PC-9 (cell line): ENCODE measurements at regions not wholly inside any gene's neighbourhood (a gene's known extent, or its start where the extent isn't known, plus 50 kb on each side); places are given as distances from the start of the nearest gene placed in this dataset.

Experiments
- BruUV-seq: library from RNA; stranded (reverse); fragments of 400-500 nt; replicated peaks from 2 replicates; lab custom pipeline; 2021; lab: Mats Ljungman, UMichigan
- CTCF ChIA-PET: fragments of 300-600 bp; sonication (Branson Sonifier 250); formaldehyde crosslinking; loops from one replicate; lab custom pipeline; 2022; ENCODE audit warnings: antibody characterized with exemption; lab: Charles Lee
- POLR2A ChIA-PET: fragments of 300-600 bp; sonication (Branson Sonifier 250); formaldehyde crosslinking; loops from one replicate; lab custom pipeline; 2022; ENCODE audit warnings: antibody characterized with exemption; ENCODE audit not compliant: unreplicated experiment; lab: Charles Lee
- DNase-seq, 2 experiments: peaks; one replicate each; pipeline versions ENCODE4 v3.0.0 to v3.0.0-alpha.2; 2015 to 2022; ENCODE audit warnings: mixed read lengths in 1 of 2
- H2AFZ ChIP-seq: fragments of 200-600 bp; sonication (generic); 2 replicates; pipeline ENCODE4 v1.8.1; 2017; ENCODE audit warnings: antibody characterized with exemption
- H3F3A ChIP-seq: fragments of 200-600 bp; sonication (generic); 2 replicates; pipeline ENCODE4 v1.8.1; 2017; ENCODE audit warnings: antibody characterized with exemption, mild to moderate bottlenecking, low read depth; ENCODE audit not compliant: insufficient read depth
- H3K27ac ChIP-seq: fragments of 200-600 bp; sonication (generic); 2 replicates; pipeline ENCODE4 v1.6.1; 2016; ENCODE audit warnings: mixed run types
- H3K27me3 ChIP-seq: fragments of 200-600 bp; sonication (generic); 2 replicates; pipeline ENCODE4 v1.6.1; 2016; ENCODE audit warnings: low read depth, mixed run types; ENCODE audit not compliant: insufficient read depth
- H3K36me3 ChIP-seq: fragments of 200-600 bp; sonication (generic); 2 replicates; pipeline ENCODE4 v1.6.1; 2016; ENCODE audit warnings: low read depth, mixed run types
- H3K4me1 ChIP-seq: fragments of 200-600 bp; sonication (generic); replicated peaks from 2 replicates; pipeline ENCODE4 v1.6.1; 2016; ENCODE audit warnings: mixed run types; ENCODE audit not compliant: insufficient read depth
- H3K4me2 ChIP-seq: fragments of 200-600 bp; sonication (generic); 2 replicates; pipeline ENCODE4 v1.6.1; 2017; ENCODE audit warnings: mixed run types
- H3K4me3 ChIP-seq: fragments of 200-600 bp; sonication (generic); 2 replicates; pipeline ENCODE4 v1.6.1; 2016; ENCODE audit warnings: mixed run types
- H3K79me2 ChIP-seq: fragments of 200-600 bp; sonication (generic); 2 replicates; pipeline ENCODE4 v1.6.1; 2017; ENCODE audit warnings: low read depth, mixed run types
- H3K9me2 ChIP-seq: fragments of 200-600 bp; sonication (generic); 2 replicates; pipeline ENCODE4 v1.8.1; 2017; ENCODE audit warnings: mild to moderate bottlenecking; ENCODE audit not compliant: insufficient read depth
- H3K9me3 ChIP-seq: fragments of 200-600 bp; sonication (generic); 2 replicates; pipeline ENCODE4 v1.8.1; 2016; ENCODE audit warnings: low read depth; ENCODE audit not compliant: insufficient read depth
- H4K20me1 ChIP-seq: fragments of 200-600 bp; sonication (generic); 2 replicates; pipeline ENCODE4 v1.8.1; 2017; ENCODE audit not compliant: insufficient read depth
- EZH2 ChIP-seq: fragments of 200-600 bp; sonication (generic); IDR thresholded peaks from 2 replicates; pipeline ENCODE4 v1.8.0; 2017; ENCODE audit warnings: antibody characterized with exemption, low read depth
- intact Hi-C: fragments of 100-400 bp; cut with micrococcal nuclease; formaldehyde crosslinking; loops from one replicate; pipeline ENCODE4 v1.10.0; 2022; ENCODE audit not compliant: unreplicated experiment
- TF ChIP-seq, protein P1 (sequence below): fragments of 200-600 bp; sonication (generic); conservative IDR thresholded peaks from 2 replicates; pipeline ENCODE4 v1.6.1; 2017; ENCODE audit warnings: mixed run types, antibody characterized with exemption, mild to moderate bottlenecking, moderate library complexity

GRCh38 chr11:92758241-92758780 is 211.1 kb upstream of the MTNR1B start:
- no peaks in the 10 kb centered on the region for H3K4me1 ChIP-seq
- no peak for DNase-seq
- no peak for TF ChIP-seq EZH2
- TF ChIP-seq, protein P1, sequence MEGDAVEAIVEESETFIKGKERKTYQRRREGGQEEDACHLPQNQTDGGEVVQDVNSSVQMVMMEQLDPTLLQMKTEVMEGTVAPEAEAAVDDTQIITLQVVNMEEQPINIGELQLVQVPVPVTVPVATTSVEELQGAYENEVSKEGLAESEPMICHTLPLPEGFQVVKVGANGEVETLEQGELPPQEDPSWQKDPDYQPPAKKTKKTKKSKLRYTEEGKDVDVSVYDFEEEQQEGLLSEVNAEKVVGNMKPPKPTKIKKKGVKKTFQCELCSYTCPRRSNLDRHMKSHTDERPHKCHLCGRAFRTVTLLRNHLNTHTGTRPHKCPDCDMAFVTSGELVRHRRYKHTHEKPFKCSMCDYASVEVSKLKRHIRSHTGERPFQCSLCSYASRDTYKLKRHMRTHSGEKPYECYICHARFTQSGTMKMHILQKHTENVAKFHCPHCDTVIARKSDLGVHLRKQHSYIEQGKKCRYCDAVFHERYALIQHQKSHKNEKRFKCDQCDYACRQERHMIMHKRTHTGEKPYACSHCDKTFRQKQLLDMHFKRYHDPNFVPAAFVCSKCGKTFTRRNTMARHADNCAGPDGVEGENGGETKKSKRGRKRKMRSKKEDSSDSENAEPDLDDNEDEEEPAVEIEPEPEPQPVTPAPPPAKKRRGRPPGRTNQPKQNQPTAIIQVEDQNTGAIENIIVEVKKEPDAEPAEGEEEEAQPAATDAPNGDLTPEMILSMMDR: no peak
- H3K36me3 ChIP-seq: no peaks in the 10 kb centered on the region
- no peak overlapping the region for H2AFZ ChIP-seq
- intact Hi-C loops: no loop called here
- no TSS peak for BruUV-seq
- H3F3A ChIP-seq: no peaks in the 10 kb centered on the region
- H3K9me3 ChIP-seq: no peaks in the 10 kb centered on the region
- CTCF ChIA-PET: no interaction called here
- no peak overlapping the region for H3K4me3 ChIP-seq
- POLR2A ChIA-PET: no interaction called here
- H3K4me2 ChIP-seq: no peak overlapping the region
- no peaks in the 10 kb centered on the region for H3K27me3 ChIP-seq
- H3K9me2 ChIP-seq: no peaks in the 10 kb centered on the region; the same call in 1 of the 2 replicates
- H3K27ac ChIP-seq: no peak overlapping the region
- H4K20me1 ChIP-seq: no peaks in the 10 kb centered on the region
- H3K79me2 ChIP-seq: no peaks in the 10 kb centered on the region

- Histone ChIP-seq H3K4me3 (no peak overlapping the region), H3K4me1 (no peaks in the 10 kb centered on the region), H3K79me2 (no peaks in the 10 kb centered on the region), H2AFZ (no peak overlapping the region), H3K9me2 (no peaks in the 10 kb centered on the region; the same call in 1 of the 2 replicates), H3K27ac (no peak overlapping the region), H3K27me3 (no peaks in the 10 kb centered on the region), H3K9me3 (no peaks in the 10 kb centered on the region), H3F3A (no peaks in the 10 kb centered on the region), H4K20me1 (no peaks in the 10 kb centered on the region), H3K36me3 (no peaks in the 10 kb centered on the region), H3K4me2 (no peak overlapping the region)
- BruUV-seq: no TSS peak
- intact Hi-C loops: no loop called here
- ChIA-PET CTCF (no interaction called here), POLR2A (no interaction called here)
- DNase-seq: no peak
- no peak for TF ChIP-seq EZH2
- TF ChIP-seq, protein P1: no peak
These were observed 209.8 kb upstream of the MTNR1B start for GRCh38 chr11:92759571-92760214.

DNA sequence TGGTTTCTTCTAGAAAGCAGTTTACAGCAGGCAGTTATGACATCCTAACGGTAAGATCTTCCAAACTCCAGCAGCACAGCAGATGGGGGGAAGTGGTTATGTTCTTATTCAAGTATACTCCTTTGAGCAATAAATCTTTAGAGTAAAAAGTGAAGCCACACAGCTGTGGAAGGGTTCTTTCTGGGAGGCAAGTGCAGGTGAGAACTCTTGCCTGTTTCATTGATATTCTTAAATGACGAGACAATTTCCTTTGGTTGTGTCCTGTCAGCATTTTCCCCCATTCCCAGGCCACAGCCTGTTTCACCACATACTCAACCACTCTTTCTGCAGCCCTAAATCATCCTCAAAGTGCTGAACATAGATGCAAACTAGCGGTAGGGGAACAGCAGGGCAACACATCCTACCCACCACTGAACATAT is 207.3 kb upstream of the MTNR1B start:
- Histone ChIP-seq H3K27ac (no peak overlapping the region), H3K4me1 (no peaks in the 10 kb centered on the region), H3F3A (no peaks in the 10 kb centered on the region), H3K9me2 (no peaks in the 10 kb centered on the region; the same call in 1 of the 2 replicates), H3K9me3 (no peaks in the 10 kb centered on the region), H3K4me3 (no peak overlapping the region), H3K27me3 (no peaks in the 10 kb centered on the region), H3K36me3 (no peaks in the 10 kb centered on the region), H3K4me2 (no peak overlapping the region), H3K79me2 (no peaks in the 10 kb centered on the region), H4K20me1 (no peaks in the 10 kb centered on the region), H2AFZ (no peak overlapping the region)
- TF ChIP-seq, protein P1: no peak
- TF ChIP-seq EZH2: no peak
- POLR2A ChIA-PET: interaction anchor here (0.7 kb wide), 1 partner anchor 54 kb away, joined by 3 read pairs; no protein-coding TSS in a partner anchor
- intact Hi-C loops: no loop called here
- CTCF ChIA-PET: no interaction called here
- DNase-seq: no peak
- BruUV-seq: no TSS peak
